ENCODE measurements at regions not wholly inside any gene's neighbourhood (a gene's known extent, or its start where the extent isn't known, plus 50 kb on each side); places are given as distances from the start of the nearest gene placed in this dataset.

- in situ Hi-C loops (cut with HindIII; ENCODE audit: low sequenced_read_pairs) = no loop called here
- H3K4me3 ChIP-seq (ENCODE audit: low read depth, low read length) = no peak overlapping the region
- TF ChIP-seq CTCF (IDR thresholded peaks at IDR 0.05; ENCODE audit: low read depth, low read length, missing control alignments) = no peak
- DNase-seq (ENCODE audit: low read depth) = no peak
Observed at GRCh38 chr3:72285502-72285901, 500.6 kb upstream of the PROK2 start.

- DNase-seq (ENCODE audit: low read depth) = no peak
- in situ Hi-C loops (cut with HindIII; ENCODE audit: low sequenced_read_pairs) = no loop called here
- TF ChIP-seq CTCF (IDR thresholded peaks at IDR 0.05; ENCODE audit: low read depth, low read length, missing control alignments) = no peak
Observed at GRCh38 chr3:72284471-72284870, 499.5 kb upstream of the PROK2 start.

GRCh38 chr3:72282918-72283317 is 498.0 kb upstream of the PROK2 start:
- no peak for TF ChIP-seq CTCF (IDR thresholded peaks at IDR 0.05; ENCODE audit: low read depth, low read length, missing control alignments)
- in situ Hi-C loops (cut with HindIII; ENCODE audit: low sequenced_read_pairs) = no loop called here
- DNase-seq (ENCODE audit: low read depth) = no peak
- H3K4me3 ChIP-seq (ENCODE audit: low read depth, low read length) = no peak overlapping the region

More at GRCh38 chr3:72284471-72284870, 499.5 kb upstream of the PROK2 start:
- no peak overlapping the region for H3K4me3 ChIP-seq (ENCODE audit: low read depth, low read length)

- in situ Hi-C loops (cut with HindIII; ENCODE audit: low sequenced_read_pairs) = no loop called here
- DNase-seq (ENCODE audit: low read depth) = no peak
- H3K4me3 ChIP-seq (ENCODE audit: low read depth, low read length) = no peak overlapping the region
- TF ChIP-seq CTCF (IDR thresholded peaks at IDR 0.05; ENCODE audit: low read depth, low read length, missing control alignments) = no peak
Observed at GRCh38 chr3:72281551-72281950, 496.6 kb upstream of the PROK2 start.

- H3K4me3 ChIP-seq (ENCODE audit: low read depth, low read length) = no peak overlapping the region
- no peak for TF ChIP-seq CTCF (IDR thresholded peaks at IDR 0.05; ENCODE audit: low read depth, low read length, missing control alignments)
- in situ Hi-C loops (cut with HindIII; ENCODE audit: low sequenced_read_pairs) = no loop called here
- no peak for DNase-seq (ENCODE audit: low read depth)
Observed at GRCh38 chr3:72280876-72281275, 495.9 kb upstream of the PROK2 start.

- in situ Hi-C loops (cut with HindIII; ENCODE audit: low sequenced_read_pairs) = no loop called here
- TF ChIP-seq CTCF (IDR thresholded peaks at IDR 0.05; ENCODE audit: low read depth, low read length, missing control alignments) = no peak
- DNase-seq (ENCODE audit: low read depth) = no peak
- H3K4me3 ChIP-seq (ENCODE audit: low read depth, low read length) = no peak overlapping the region
Observed at GRCh38 chr3:72279631-72280041, 494.7 kb upstream of the PROK2 start.
